ENCODE measurements at regions not wholly inside any gene's neighbourhood (a gene's known extent, or its start where the extent isn't known, plus 50 kb on each side); places are given as distances from the start of the nearest gene placed in this dataset.

- Histone ChIP-seq H3K4me3 (no peak overlapping the region), H3K27ac (no peak overlapping the region), H3K9me3 (peaks cover 0 to 7% (median 0%) of the 10 kb centered on the region in 11 donors), H3K36me3 (no peaks in the 10 kb centered on the region), H3K4me1 (no peaks in the 10 kb centered on the region), H3K27me3 (no peaks in the 10 kb centered on the region)
- intact Hi-C loops (cut with DNase I): no loop called here
- 56% methylated on average over 2 of the region's 2 CpGs for WGBS, 2 donors
- ATAC-seq: no peak
- DNase-seq: no peak
- no peak for TF ChIP-seq CTCF (IDR thresholded peaks at IDR 0.05)
Observed at GRCh38 chr2:36277881-36278523, 77.6 kb upstream of the CRIM1 start.

GRCh38 chr2:36277146-36277808 is 78.3 kb upstream of the CRIM1 start:
- Histone ChIP-seq H3K27ac (no peak overlapping the region), H3K4me3 (no peak overlapping the region), H3K36me3 (no peaks in the 10 kb centered on the region), H3K27me3 (no peaks in the 10 kb centered on the region), H3K9me3 (peaks cover 0 to 7% (median 0%) of the 10 kb centered on the region in 11 donors), H3K4me1 (no peaks in the 10 kb centered on the region)
- DNase-seq (no peak), ATAC-seq (no peak)
- WGBS, 2 donors: 81 to 87% methylated on average over 3 of the region's 3 CpGs
- intact Hi-C loops (cut with DNase I): no loop called here
- TF ChIP-seq CTCF (IDR thresholded peaks at IDR 0.05): no peak

GRCh38 chr2:36271266-36271665 is 84.3 kb upstream of the CRIM1 start:
- H3K27me3 ChIP-seq: no peaks in the 10 kb centered on the region
- 58 to 69% methylated on average over 1 of the region's 1 CpG for WGBS, 2 donors
- intact Hi-C loops (cut with DNase I): no loop called here
- H3K27ac ChIP-seq: no peak overlapping the region
- no peak for TF ChIP-seq CTCF (IDR thresholded peaks at IDR 0.05)
- DNase-seq (no peak), ATAC-seq (no peak)
- H3K4me1 ChIP-seq: no peaks in the 10 kb centered on the region
- H3K9me3 ChIP-seq: peaks cover 0 to 18% (median 10%) of the 10 kb centered on the region in 11 donors
- H3K4me3 ChIP-seq: no peak overlapping the region
- no peaks in the 10 kb centered on the region for H3K36me3 ChIP-seq

GRCh38 chr2:36270758-36271157 is 84.8 kb upstream of the CRIM1 start:
- intact Hi-C loops (cut with DNase I): no loop called here
- no peak overlapping the region for H3K4me3 ChIP-seq
- H3K4me1 ChIP-seq: no peaks in the 10 kb centered on the region
- 47 to 58% methylated on average over 5 of the region's 5 CpGs for WGBS, 2 donors
- no peak overlapping the region for H3K27ac ChIP-seq
- DNase-seq: no peak
- no peak for ATAC-seq
- no peak for TF ChIP-seq CTCF (IDR thresholded peaks at IDR 0.05)
- H3K36me3 ChIP-seq: no peaks in the 10 kb centered on the region
- peaks cover 0 to 18% (median 10%) of the 10 kb centered on the region in 11 donors for H3K9me3 ChIP-seq
- H3K27me3 ChIP-seq: no peaks in the 10 kb centered on the region

Data from heart right ventricle (tissue), 16 donors.